ENCODE measurements at regions not wholly inside any gene's neighbourhood (a gene's known extent, or its start where the extent isn't known, plus 50 kb on each side); places are given as distances from the start of the nearest gene placed in this dataset.
"Not testable (repeated sequence)": the region's sequence is repeated elsewhere in the genome, so short reads cannot be mapped to it uniquely, and the experiment has no call there.

DNA sequence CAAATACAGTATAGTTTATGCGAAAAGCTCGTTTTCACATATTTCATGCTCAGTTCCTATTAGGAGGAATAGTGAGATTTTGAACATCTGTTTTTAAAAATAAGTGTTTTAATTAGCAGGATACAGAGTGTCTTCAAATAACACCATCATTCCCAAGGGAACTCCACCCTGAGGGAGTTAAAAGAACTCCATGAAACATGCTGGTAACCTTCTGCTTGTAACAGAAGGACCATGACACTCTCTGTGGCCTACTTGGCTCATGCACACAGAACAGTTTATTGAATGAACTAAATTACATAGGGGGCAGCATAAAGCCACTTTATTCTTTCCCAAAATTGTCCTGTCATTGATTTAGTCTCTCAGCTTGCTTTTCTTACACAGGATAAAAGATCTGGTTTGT, 809.5 kb upstream of the SLITRK6 start:
- no peak for DNase-seq (ENCODE audit: low spot score)
- CTCF ChIA-PET: no interaction called here
- POLR2A ChIA-PET (ENCODE audit: low non-redundant PET): no interaction called here
- TF ChIP-seq CTCF (conservative IDR thresholded peaks at IDR 0.05; ENCODE audit: low read depth): no peak
- H3K27ac ChIP-seq: no peak overlapping the region

DNA sequence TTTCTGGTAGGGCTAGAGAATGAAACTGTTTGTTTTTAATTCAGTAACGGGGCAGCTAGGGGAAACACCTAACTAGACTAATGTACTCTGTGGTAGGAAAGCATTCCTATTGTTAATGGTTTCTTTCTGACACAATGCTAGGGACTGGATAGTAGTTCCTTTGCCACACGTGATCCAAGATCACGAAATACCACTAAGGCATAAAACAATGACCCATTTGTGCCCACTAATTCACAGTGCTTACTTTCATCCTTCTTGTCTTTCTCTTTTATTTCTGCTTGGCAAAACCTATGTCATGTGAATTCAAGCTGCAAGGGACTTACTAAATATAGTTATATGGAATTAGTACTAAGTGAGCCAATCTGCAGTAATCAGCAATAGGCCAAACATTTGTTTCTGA, 834.1 kb upstream of the SLITRK6 start:
- H3K27ac ChIP-seq: no peak overlapping the region
- no peak for DNase-seq (ENCODE audit: low spot score)
- POLR2A ChIA-PET (ENCODE audit: low non-redundant PET): no interaction called here
- TF ChIP-seq CTCF (conservative IDR thresholded peaks at IDR 0.05; ENCODE audit: low read depth): no peak
- CTCF ChIA-PET: no interaction called here

- not testable (repeated sequence) for DNase-seq (ENCODE audit: low spot score)
These were observed 852.0 kb upstream of the SLITRK6 start for GRCh38 chr13:86651171-86651570.

DNA sequence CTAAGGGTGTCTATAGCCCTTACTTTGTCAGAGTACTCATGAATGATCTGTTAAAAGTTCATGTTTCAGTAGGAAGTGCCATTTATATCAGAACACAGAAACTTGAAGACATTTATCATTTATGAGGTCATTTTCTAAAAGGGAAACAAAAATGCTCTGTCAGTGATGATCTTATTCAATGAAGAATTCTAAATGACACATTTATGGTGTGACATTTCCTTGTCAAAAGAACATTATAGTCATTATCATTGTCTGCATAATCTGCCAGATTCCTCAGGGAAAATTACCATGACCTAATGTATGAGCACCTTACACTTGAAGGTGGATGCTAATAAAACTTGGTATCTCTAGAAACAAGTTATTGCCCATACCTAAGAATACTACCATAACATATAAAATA, 853.8 kb upstream of the SLITRK6 start:
- ChIA-PET CTCF (no interaction called here), POLR2A (ENCODE audit: low non-redundant PET) (no interaction called here)
- no peak for DNase-seq (ENCODE audit: low spot score)
- H3K27ac ChIP-seq: no peak overlapping the region
- TF ChIP-seq CTCF (conservative IDR thresholded peaks at IDR 0.05; ENCODE audit: low read depth): no peak

More at GRCh38 chr13:86651171-86651570, 852.0 kb upstream of the SLITRK6 start:
- H3K27ac ChIP-seq; CTCF ChIA-PET; POLR2A ChIA-PET (ENCODE audit: low non-redundant PET): not testable (repeated sequence)

DNA sequence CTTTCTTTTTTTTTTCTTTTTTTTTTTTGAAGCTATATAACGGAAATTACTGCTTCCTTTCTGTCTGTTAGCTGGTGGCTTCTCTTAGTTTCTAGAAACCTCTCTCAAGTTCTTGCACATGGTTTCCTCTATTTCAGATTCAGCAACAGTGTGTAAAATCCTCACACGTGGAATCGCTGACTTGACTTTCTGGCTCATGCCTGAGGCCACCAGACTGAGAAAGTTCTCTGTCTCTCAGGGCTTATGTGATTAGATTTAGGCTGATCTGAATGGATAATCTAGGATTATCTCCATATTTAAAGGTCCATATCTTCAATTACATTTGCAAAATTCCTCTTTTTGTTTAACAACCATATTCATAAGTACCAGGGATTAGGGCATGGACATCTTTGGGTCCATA, 856.3 kb upstream of the SLITRK6 start:
- DNase-seq (ENCODE audit: low spot score): no peak
- H3K27ac ChIP-seq: no peak overlapping the region
- no peak for TF ChIP-seq CTCF (conservative IDR thresholded peaks at IDR 0.05; ENCODE audit: low read depth)
- POLR2A ChIA-PET (ENCODE audit: low non-redundant PET): no interaction called here
- CTCF ChIA-PET: no interaction called here

DNA sequence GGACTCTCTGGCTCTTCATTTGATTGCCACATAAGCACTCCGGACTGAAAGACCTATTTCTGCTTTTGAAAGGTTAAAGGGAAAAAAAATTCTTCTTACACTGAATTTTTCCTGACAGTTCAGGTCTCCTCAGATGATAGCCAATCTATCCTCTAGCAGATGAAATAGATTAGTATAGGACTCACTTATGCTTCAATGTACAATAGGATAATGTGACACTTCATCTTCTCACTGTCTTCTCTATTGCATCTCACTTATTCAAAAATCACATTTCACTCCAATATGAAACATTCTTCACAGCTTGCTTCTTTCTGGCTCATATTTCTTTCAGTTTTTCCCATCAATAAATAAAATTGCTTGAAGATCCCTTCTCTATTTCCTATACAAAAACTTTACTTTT, 860.9 kb upstream of the SLITRK6 start:
- no peak for TF ChIP-seq CTCF (conservative IDR thresholded peaks at IDR 0.05; ENCODE audit: low read depth)
- DNase-seq (ENCODE audit: low spot score): no peak
- CTCF ChIA-PET: no interaction called here
- no peak overlapping the region for H3K27ac ChIP-seq
- POLR2A ChIA-PET (ENCODE audit: low non-redundant PET): no interaction called here

GRCh38 chr13:86665842-86666241, 866.6 kb upstream of the SLITRK6 start:
- no peak overlapping the region for H3K27ac ChIP-seq
- ChIA-PET POLR2A (ENCODE audit: low non-redundant PET) (no interaction called here), CTCF (no interaction called here)
- no peak for DNase-seq (ENCODE audit: low spot score)
- no peak for TF ChIP-seq CTCF (conservative IDR thresholded peaks at IDR 0.05; ENCODE audit: low read depth)
